ENCODE measurements at regions not wholly inside any gene's neighbourhood (a gene's known extent, or its start where the extent isn't known, plus 50 kb on each side); places are given as distances from the start of the nearest gene placed in this dataset.

DNA sequence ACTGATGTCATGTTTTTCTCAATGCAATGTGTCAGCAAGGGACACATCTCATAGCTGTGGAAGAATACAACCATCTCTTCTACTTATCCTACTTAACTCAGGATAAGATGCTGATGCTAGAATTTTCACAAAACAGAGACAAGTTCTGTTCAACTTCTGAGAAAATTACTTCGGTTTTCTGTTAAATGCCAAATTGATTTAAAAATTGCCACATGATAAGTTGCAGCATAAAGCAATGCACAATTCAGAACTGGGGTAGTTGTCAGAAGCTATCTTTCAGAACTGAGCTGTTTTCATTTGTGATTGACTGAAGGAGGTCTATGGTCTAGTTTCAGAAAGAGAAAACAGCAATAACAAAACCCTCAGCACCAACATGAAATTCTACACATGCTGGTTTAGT lies 954.8 kb upstream of the C9orf72 start:
- Histone ChIP-seq H3K36me3 (no peaks in the 10 kb centered on the region), H3K9me3 (no peaks in the 10 kb centered on the region), H3K9ac (ENCODE audit: low read depth in 2 of 2, low read length in 2 of 2) (no peak overlapping the region), H3K4me3 (no peak overlapping the region), H3K27ac (no peak overlapping the region), H3K27me3 (no peaks in the 10 kb centered on the region), H3K4me1 (no peaks in the 10 kb centered on the region)
- TF ChIP-seq, protein P1, sequence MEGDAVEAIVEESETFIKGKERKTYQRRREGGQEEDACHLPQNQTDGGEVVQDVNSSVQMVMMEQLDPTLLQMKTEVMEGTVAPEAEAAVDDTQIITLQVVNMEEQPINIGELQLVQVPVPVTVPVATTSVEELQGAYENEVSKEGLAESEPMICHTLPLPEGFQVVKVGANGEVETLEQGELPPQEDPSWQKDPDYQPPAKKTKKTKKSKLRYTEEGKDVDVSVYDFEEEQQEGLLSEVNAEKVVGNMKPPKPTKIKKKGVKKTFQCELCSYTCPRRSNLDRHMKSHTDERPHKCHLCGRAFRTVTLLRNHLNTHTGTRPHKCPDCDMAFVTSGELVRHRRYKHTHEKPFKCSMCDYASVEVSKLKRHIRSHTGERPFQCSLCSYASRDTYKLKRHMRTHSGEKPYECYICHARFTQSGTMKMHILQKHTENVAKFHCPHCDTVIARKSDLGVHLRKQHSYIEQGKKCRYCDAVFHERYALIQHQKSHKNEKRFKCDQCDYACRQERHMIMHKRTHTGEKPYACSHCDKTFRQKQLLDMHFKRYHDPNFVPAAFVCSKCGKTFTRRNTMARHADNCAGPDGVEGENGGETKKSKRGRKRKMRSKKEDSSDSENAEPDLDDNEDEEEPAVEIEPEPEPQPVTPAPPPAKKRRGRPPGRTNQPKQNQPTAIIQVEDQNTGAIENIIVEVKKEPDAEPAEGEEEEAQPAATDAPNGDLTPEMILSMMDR (IDR thresholded peaks at IDR 0.05), result no peak
- intact Hi-C loops (cut with DNase I), result no loop called here
- no peak for DNase-seq

GRCh38 chr9:28538132-28538531 lies 964.9 kb upstream of the C9orf72 start:
- TF ChIP-seq, protein P1 (IDR thresholded peaks at IDR 0.05), result no peak

GRCh38 chr9:28539434-28540070 lies 966.3 kb upstream of the C9orf72 start:
- no peaks in the 10 kb centered on the region for H3K27me3 ChIP-seq
- intact Hi-C loops (cut with DNase I), result no loop called here
- no peaks in the 10 kb centered on the region for H3K9me3 ChIP-seq
- H3K9ac ChIP-seq (ENCODE audit: low read depth in 2 of 2, low read length in 2 of 2), result no peak overlapping the region
- DNase-seq, result no peak
- TF ChIP-seq, protein P1 (IDR thresholded peaks at IDR 0.05), result no peak
- no peak overlapping the region for H3K27ac ChIP-seq
- no peak overlapping the region for H3K4me3 ChIP-seq
- no peaks in the 10 kb centered on the region for H3K36me3 ChIP-seq
- no peaks in the 10 kb centered on the region for H3K4me1 ChIP-seq

More at GRCh38 chr9:28538132-28538531, 964.9 kb upstream of the C9orf72 start:
- no peaks in the 10 kb centered on the region for H3K4me1 ChIP-seq
- intact Hi-C loops (cut with DNase I), result no loop called here
- H3K9me3 ChIP-seq, result no peaks in the 10 kb centered on the region
- no peak overlapping the region for H3K27ac ChIP-seq
- no peak overlapping the region for H3K4me3 ChIP-seq
- H3K27me3 ChIP-seq, result no peaks in the 10 kb centered on the region
- H3K9ac ChIP-seq (ENCODE audit: low read depth in 2 of 2, low read length in 2 of 2), result no peak overlapping the region
- DNase-seq, result no peak
- H3K36me3 ChIP-seq, result no peaks in the 10 kb centered on the region

- Histone ChIP-seq H3K4me3 (no peak overlapping the region), H3K9me3 (no peaks in the 10 kb centered on the region), H3K36me3 (no peaks in the 10 kb centered on the region), H3K9ac (ENCODE audit: low read depth in 2 of 2, low read length in 2 of 2) (no peak overlapping the region), H3K27me3 (no peaks in the 10 kb centered on the region), H3K27ac (no peak overlapping the region), H3K4me1 (no peaks in the 10 kb centered on the region)
- DNase-seq, result no peak
- TF ChIP-seq, protein P1 (IDR thresholded peaks at IDR 0.05), result no peak
- intact Hi-C loops (cut with DNase I), result no loop called here
These were observed 969.6 kb upstream of the C9orf72 start for GRCh38 chr9:28542928-28543327.

DNA sequence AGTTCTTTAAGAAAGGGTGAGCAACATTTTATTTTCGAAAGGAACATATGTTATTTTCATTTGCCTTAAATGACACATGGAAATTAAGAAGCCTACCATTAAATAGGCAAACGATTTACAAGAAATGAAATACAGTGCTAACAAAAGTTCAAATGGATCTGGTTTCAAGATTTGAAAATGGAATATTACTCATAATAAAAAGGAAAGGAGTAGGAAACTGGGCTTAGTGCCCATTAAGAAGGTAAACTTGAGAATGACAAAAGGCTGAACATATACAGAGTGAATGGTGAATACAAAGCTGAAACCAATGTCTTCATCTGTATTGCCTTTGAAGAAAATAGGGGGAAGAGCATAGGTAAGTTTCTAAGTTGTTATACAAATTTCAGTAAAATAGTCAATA lies 974.2 kb upstream of the C9orf72 start:
- Histone ChIP-seq H3K9ac (ENCODE audit: low read depth in 2 of 2, low read length in 2 of 2) (no peak overlapping the region), H3K27me3 (no peaks in the 10 kb centered on the region), H3K9me3 (peaks cover 4% of the 10 kb centered on the region), H3K4me3 (no peak overlapping the region), H3K36me3 (no peaks in the 10 kb centered on the region), H3K4me1 (no peaks in the 10 kb centered on the region), H3K27ac (no peak overlapping the region)
- intact Hi-C loops (cut with DNase I), result no loop called here
- DNase-seq, result no peak
- TF ChIP-seq, protein P1 (IDR thresholded peaks at IDR 0.05), result no peak
